NCI-H524 (cell line): ENCODE measurements at regions not wholly inside any gene's neighbourhood (a gene's known extent, or its start where the extent isn't known, plus 50 kb on each side); places are given as distances from the start of the nearest gene placed in this dataset.

ENCODE experiments used
- DNase-seq, 2 experiments: peaks; one replicate each; lab custom pipeline; 2025; lab: John Stamatoyannopoulos, UW

DNA sequence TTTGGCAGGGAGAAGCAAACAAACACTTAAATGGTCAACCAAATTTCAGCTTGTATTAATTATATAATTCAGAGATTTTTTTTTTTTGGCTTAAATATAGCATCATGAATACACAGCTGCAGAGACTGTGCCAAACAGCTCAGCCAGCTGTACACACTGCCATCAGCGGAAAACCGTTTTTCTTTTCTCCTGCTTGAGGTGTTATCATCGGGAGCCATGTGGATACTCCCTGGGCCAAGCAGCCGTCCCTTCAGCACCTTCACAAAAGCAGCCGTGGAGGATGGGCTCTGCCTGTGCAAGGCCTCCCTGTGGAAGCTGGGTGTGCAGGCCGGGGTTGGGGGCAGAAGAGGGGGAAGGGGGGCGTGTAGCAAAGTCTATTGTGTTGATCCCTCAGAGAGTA lies 85.0 kb downstream of the NUF2 start:
- DNase-seq = no peak

DNA sequence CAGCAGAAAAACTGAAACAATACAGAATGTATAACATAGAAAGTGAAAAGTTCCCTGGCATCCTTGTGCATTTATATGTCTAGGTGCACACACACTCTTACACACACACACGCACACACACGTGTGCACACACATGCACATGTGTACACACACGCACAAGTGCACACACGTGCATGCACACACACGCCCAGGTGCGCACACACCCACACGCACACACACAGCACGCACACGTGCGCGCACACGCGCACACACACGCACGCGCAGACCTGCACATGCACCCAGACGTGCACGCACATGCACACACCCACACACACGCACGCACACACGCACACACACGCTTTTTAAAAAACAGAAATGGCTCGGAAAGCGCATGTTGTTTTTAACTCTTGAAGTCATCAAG lies 86.5 kb downstream of the NUF2 start:
- DNase-seq = no peak

DNA sequence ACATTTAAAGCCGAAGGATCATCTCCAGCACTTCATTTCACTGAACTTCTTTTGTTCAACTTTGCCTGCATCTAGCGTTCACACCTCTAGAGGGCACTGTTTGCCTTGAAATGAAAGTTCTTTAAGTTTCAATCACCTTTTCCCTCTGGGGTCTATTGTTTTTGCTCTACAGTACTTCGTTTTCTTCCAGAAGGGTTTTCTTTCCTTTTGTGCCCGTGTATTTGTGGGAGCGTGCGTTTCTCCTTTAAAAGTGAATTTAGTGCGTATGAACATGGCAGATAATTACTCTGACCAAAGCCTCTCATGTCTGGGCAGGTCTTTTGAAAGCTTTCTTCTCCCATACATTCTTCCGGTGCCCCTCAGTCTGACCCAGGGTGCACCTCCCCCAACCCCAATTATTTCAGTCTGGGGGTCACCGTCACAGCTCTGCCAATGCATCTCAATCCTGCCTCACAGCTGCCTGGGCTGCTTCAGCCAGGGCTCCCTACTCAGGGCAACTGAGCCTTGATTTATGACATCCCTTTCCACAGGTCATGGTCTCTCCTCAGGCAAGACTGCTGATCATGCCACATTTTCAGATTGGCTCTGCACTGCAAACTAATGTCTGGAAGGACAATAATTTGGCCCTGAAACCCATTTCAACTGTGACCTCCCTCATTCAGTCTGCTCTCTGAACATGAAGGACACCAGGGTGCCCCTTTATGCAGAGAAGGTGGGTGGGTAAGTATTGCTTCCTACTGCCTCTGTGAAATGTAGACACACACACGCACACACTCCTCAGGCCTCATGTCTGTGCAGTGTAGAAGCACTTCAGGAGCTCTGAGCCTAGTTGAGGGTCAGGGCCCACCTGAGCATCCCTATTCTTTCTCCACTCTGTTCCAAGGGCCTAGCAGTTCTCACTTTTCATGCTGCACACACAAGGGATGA lies 88.6 kb downstream of the NUF2 start:
- peak; percentile 60 to 69 for DNase-seq

DNA sequence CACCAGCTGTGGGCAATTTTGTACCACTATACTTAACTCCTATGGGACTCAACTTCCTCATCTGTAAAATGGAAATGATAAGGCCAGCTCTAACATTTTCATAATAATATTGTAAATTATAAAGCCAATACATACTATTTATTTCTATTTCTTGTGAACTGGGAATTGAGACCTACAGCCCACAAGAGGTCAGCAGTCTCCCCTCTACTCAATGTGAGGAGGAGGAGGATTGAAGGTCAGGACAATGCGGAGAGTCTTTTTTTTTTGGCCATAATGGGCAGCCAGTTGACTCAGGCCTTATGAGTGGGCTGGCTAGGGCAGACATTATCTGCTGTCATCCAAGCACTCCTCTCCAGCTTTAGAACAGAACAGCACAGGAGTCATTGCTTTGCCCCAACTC lies 90.5 kb downstream of the NUF2 start:
- DNase-seq = peak; percentile 9

DNA sequence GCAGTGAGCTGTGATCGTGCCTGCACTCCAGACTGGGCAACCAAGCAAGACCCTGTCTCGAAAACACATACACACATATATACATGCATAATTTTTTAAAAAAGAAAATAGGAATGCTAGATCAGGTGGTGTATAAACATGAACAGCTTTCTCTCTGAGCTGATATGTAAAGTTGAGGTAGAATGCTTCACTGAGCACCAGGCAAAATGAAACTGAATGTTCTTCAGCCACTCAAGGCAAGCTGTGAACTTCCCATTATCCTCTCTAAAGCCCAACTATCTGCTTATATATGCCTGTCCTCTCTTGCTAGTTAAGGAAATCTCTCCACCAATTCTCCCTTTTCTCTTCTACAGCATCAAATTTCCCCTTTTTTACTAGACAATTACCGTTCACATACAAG lies 93.0 kb downstream of the NUF2 start:
- no peak for DNase-seq

DNA sequence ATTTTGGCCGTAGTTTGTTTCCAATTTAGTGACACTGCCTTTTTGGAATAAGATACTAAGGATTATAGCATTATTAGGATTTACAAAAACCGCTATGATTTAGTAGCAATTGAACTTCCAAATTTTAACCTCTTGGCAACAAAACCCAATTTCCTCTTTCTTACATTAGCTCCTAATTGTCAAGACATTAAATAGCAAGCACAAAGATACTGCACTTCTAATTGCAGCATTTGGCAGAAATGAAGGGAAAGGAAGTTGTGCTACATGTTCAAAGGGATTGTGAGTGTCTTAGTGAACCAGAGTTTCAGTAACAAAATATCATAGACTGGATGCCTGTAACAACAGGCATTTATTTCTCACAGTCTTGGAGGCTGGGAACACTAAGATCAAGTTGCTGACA lies 99.9 kb downstream of the NUF2 start:
- DNase-seq = no peak

DNA sequence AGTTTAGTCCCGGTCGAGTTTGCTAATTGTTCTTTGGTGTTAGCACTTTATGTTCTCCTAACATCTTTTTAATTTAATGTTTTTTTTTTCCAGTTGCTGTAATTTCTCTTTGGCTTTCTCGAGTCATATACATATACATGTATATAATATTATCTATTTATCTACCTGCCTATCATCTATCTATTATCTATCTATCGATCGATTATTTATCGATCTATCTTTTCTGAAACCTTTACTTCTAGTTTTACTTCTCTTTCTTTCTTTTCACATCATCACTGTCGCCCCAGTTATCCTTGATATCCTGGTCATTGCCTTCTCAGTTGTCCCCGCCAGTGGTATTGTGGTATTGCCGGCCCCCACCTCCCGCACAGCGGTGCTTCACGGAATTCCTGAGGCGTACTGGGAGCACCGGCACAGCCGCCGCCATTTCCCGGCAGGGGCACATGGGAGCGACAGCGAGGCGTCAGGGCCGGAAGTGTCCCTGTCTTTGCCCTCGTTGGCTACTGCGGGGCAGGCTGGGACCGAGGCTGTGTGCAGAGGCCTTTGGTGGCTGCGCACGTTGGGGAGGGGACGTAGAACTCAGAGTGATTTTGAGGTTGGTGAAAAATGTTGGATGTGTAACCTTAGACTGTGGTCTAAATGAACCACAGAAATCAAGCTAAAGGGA lies 101.1 kb downstream of the NUF2 start:
- no peak for DNase-seq

DNA sequence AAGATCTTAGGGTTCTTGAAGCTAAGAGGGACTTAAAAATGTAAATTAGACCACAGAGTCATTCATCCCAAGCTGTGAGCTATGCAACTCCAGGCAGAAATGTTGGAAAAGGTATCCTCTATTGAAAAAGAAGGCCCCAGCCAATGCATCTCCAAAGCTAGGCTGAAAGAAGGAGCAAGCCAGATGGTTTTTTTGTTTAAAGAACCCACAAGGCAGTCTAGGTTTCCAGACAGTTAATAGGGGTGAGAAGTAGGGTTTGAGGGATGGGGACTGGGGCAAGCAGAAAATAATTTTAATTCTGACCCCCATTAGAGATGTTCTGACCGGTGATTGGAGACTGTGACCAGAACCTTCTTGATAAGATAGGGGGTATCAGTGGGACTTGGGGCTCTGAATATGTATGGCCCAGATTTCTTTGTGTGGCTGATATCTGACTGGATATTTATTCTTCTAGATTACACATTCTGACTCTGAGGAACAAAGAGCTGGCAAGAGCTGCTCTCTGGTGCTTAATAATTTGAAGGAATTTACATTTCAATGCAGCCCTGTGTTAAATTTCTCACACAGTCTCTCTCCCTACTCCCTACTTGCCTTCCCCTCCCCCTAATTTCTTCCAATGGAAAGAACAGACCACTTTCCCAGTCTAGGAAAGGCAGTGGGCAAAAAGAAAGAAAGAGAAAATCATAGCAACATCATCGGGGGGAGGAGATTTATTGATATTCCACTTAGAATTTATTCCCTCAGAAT lies 104.9 kb downstream of the NUF2 start:
- DNase-seq = no peak

DNA sequence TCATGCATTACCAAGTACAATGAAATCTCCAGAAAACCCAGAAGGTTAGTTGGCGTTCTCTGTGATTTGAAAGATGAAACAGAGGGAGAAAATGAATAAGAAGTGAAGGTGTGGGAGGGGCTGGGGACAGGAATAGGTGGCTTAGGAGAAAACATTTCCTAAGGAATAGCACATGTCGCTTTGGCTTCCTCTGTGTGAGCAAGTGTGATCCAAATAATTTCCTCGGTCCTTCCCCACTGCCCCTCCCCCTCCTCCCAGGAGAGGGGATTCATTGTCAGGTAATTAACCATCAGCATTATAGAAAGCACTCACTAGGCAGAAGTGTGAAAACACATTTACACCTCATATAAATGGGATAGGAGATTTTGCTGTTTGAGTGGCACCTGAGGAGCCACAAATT lies 105.5 kb downstream of the NUF2 start:
- no peak for DNase-seq

DNA sequence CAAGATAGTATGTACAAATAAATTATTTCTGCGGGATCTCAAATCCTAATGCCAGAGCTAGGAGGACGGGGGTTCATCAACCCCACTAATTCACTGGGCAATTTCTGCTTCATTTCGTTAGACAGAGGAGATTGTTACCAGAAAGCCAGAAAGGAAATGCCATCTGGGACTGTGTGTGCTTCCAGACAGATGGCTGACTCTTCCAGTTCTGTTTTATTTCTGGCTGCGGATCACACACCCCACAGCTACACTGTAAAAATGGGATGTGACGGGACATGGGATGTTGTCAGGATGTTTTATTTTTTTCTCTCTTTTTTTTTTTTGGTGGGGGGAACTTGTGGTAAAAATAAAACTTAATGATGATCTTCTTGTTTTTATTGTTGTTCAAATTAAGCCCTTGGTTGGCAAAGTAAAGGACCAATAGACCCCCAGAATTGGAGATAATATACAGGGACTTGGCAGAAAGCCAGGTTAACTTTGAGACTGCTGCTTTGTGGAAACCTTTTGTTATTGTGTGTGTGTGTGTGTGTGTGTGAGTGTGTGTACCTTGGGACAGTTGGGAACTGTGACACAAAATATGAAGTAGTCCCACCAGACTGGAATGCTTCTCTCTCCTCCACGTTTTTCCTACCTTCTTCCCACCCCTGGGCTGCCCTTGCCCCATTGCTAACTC lies 114.5 kb downstream of the NUF2 start:
- DNase-seq = peak in 1 of 2 experiments; percentile 26

DNA sequence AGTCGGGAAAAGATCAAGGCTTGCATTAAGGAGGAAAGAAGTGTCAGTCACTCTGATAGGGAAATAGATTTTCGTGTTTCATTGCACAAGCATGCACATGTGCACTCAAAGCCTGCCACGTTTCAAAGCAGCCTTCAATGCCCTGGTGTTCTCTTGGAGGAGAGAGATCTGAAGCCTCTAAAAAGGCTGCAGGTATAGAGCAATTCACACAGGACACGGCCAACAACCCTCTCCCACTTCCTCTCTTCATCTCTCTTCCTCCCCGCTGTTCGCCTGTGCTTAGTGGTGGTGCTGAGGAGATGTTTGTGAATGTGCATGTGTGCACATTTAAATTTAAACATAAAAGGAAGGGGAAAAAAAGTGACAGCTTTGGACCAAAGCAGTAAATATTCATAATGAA lies 117.7 kb downstream of the NUF2 start:
- DNase-seq = no peak

DNA sequence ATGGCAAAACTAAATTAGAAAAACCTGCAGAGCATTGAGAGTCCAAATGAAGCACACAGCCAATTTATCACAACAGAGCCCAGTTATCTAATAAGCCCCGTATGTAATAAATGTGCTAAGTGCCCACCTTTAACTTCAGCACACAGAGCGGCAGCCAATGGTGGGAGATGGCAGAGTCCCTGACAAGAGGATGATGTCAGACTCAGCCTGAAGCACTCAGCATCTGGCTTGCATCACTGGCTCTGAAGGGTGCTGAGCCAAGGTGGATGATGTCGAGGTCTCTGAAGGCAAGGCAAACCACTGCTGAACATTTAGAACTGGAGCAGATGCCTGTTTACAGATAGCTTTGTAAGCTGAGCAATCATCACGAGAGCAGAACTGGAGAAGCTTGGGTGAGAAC lies 118.3 kb downstream of the NUF2 start:
- DNase-seq = no peak

DNA sequence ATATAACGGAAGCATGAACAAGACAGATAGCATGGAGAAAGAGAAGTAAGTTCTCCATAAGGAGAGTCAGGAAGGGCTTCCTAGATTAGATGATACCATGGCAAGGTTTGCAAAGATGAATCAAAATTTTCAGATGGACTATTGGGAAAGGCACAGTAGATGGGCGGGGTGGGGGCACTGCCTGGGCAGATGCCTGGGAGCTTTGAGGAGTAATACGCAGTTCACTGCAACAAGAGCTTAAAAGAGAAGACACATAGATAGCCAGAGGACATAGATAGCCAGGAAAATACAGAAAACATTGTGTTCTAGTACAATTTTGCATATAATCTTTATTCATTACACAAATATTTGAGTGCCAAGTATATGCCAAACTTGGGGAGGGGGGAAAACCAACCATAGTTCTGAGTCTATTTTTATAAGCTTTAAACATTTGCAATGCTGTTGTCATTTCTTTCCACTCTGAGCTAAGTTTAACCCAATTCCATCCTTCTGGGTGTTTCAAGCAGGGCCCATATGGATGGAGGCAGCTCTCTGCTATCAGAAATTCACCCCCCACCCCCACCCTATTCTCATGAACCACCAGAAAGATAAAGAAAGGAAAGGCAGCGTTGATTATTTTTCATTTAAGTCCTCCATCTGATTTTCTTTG lies 120.6 kb downstream of the NUF2 start:
- no peak for DNase-seq

DNA sequence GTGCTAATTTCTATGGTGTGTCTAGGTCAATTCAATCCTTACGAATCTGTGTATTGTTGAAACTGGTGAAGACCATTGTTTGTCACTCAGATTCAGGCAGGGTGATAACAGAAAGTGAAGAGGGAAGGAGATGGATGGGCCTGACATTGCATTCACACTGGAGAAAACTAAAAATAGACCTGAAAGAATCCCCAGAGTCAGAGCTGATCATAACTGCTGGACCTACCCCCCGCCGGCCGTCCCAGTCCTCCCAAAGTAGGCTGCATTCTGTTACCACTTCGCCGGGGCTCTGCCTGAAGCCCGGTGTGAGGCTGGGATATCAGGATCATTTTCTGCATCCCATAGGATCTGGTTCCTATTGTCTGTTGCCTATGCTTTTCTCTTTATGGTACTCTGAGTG lies 121.1 kb downstream of the NUF2 start:
- no peak for DNase-seq

DNA sequence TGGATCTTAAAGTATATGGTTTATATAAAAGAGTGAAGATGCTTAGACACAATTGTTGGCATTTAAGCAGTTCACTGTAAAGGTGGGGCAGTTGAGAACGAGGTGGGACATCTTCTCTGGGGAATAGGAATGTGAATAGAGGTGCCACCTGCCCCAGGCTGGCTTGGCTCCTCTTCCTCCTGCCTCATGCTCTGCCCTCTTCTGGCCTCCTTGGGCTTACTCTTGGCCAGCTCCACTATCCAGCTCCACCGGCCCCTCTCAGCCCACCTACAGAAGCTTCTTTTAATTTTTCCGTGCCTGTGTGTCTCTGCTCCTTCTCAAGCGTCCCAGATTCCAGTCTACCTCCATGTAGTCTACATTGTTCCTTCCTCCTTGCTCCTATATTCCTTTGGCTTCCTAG lies 122.1 kb downstream of the NUF2 start:
- DNase-seq = no peak

DNA sequence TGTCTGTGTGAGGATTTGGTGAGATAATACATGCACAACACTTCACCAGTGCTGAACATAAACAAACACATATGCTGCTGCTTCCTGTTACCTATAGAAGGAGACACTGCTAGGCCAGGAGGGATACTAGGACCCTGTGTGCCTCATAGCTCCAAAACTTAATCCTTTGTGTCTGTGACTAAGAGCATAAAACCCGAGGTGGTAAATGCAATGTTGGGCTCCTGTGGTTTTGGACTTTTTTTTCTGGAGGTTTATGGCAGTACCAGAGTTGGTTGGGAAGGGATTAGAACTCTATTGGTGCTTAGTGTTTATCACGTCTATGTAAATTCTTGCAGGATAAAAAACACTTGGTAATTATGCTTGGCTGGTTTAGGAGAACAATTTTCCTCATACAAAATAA lies 122.9 kb downstream of the NUF2 start:
- DNase-seq = no peak

DNA sequence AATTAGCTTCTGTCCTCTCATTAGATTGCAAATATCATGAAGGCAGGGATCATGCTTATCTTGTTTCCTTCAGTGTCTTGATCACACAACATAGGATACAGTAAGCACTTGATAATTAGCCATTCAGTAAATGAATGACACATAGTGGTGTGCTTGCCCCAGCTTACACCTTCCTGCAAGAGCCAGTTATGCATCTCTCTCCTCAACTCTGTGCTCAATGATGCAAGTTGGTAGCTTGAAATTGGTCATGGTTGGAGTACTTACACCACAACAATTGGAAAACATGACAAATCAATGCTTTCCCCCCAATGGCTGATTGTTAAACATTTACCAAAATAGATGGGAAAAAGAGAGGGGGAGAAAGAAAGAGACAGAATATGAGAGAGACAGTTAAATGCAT lies 129.2 kb downstream of the NUF2 start:
- no peak for DNase-seq

DNA sequence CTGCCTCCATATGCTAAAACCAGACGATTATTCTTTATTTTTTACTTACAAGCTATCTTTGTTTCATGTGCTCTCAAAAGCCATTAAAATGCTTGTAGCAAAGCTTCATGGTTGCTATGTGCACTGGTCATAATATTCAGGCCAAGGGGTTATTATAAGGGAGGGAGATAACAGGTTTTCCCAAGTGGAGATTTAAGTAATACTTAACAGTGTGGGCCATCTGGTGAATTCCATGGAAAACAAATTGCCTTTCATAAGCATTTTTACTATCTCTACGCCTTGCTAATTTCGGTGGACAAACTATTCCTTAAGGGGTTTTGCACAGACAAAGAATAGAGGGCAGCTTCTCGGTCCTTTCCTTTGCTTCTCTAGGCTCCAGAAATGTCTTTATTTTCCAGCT lies 137.8 kb downstream of the NUF2 start:
- DNase-seq = peak; percentile 76 to 90

DNA sequence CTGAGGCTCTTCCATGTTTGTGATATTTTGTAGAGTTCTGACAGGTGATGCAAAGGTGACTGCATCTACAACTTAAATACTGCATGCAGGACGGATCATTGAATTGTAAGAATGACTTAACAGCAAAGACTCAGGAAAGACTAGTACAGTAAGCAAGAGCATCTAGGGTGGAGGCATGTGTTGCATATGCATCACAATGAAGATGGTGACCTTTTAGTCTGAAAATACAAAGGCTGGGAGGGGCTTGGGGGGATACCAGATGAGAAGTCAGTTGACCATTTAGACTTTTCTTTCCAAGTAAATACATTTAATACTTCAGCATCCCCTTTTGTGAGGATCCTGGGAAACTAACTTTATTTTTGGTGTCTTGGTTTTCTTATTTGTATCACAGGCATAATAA lies 145.5 kb downstream of the NUF2 start:
- DNase-seq = no peak

DNA sequence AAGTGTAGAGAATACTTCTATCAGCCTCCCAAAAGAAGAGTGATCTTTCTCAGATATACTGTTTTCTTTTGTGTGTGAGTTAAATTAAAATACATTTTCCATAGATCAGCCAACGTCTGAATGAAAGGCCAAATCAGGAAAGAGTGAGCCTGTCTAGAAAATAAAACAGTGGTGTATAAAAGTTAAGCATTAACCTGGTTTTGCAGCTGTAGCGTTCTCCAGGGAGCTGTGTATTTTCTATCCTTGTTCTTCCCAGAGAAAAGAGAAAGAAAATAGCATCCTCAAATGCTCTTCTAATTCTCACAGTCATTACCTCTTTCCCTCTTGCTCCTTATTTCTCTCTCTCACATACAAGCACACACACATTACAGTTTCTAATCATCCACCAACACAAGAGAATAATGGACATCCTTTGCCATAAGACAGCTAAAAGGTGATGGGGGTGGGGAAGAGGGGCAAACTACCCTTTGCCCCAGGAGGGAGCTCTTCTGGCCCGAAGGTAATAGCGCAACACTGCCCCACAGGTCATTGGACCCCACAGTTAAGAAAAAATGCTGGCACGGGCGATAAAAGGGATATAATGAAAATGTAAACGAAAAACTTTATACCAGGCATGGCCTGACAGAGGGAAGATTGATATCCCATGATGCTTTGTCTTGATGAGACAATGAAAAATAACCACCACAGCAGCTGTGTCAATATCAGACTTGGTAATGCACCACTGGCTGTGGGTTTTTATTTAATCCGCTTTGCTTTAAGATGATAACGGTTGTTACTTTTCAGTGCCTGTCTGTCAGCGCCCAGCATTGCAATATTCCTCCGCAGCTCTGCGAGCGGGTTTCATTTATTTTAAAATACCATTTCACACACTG lies 150.3 kb downstream of the NUF2 start:
- peak; percentile 43 to 88 for DNase-seq
